ENCODE measurements at regions not wholly inside any gene's neighbourhood (a gene's known extent, or its start where the extent isn't known, plus 50 kb on each side); places are given as distances from the start of the nearest gene placed in this dataset.
"Not testable (repeated sequence)": the region's sequence is repeated elsewhere in the genome, so short reads cannot be mapped to it uniquely, and the experiment has no call there.

DNA sequence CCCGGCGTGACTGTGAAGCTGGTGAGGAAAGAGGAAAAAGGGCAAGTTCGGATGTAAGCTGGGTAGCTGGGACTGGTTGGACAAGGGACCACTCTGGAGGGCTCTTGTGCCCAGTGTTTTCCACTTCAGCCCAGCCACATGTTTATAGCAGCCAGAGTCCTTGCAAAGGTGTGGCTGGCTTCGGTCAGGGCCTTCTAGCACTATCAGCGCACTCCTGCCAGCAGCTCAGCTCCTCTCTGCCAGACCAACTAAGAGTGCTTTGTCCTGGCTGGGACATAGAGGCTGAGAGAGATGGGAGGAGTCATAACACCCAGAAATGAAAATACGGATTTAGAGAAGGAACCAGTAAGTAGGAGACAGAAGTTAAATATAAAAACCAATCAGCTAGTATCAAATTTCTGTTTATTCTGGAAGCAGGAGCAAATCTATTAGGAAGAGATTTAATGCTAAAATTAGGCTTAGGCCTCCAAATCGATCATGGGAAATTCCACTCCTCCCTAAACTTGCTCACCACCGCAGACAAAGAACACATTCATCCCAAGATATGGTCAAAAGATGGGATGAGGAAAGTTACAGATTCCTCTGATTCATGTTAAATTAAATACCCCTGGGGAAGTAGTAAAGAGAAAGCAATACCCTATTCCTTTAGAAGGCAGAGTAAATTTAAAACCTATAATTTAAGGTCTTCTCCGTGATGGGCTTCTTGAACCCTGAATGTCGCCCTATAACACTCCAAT is 135.0 kb downstream of the RALA start:
- no peak for DNase-seq

GRCh38 chr7:39761449-39761848 is 138.1 kb downstream of the RALA start:
- DNase-seq: no peak

DNA sequence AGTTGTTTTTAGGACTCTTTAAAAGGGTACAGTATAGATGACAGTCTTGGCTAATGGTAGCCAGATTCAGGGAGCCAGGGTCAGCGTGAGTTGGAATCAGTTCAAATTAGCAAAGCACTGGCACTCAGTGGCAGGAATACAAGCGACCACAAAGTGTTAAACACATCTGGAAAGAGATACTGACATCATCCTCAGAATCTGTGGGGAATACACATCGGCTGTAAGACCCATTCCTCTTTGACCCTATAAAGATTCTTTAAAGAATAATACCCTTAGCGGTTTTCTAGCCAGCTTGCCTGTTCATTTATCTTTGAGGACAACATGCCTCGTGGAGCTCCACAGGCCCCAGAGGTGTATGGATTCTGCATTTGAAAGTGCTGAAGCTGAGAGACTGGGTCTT is 139.1 kb downstream of the RALA start:
- DNase-seq: not testable (repeated sequence)

DNA sequence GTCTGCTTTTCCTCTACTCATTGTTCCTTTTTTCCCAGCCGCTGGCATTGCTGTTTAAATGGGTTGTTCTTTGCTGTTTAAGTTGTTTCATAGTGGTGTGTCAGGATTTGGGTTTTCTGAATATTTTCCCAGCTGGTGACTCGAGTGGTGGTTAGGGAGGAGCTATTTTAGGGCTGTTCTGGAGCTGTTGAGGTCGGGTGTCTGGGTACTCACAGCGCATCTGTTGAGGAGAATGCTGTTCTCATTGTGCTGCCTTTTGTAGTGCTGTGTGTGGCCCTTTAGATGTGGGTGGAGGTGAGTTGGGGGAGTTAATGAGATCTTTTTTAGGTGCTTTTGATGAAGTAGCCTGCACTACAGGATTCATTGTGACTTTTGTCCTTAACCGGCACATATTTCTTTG is 139.5 kb downstream of the RALA start:
- DNase-seq: not testable (repeated sequence)

- not testable (repeated sequence) for DNase-seq
These were observed 142.5 kb downstream of the RALA start for GRCh38 chr7:39765833-39766232.

DNA sequence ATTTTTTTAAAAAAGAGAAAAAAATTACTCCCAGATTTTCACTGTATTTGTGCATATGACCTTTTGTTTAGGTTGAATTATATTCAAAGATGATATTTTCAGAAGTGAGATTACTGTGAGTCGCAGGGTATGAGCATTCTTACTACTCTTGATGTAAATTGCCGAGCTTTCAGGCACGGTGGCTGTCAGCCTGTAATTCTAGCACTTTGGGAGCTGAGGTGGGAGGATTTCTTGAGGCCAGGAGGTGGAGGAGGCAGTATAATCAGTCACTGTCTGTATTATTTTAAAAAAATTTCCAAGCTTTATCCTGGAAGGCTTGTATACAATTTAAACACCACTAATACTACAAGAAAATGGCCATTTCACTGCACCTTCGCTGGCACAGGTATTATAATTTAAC is 145.1 kb downstream of the RALA start:
- not testable (repeated sequence) for DNase-seq

DNA sequence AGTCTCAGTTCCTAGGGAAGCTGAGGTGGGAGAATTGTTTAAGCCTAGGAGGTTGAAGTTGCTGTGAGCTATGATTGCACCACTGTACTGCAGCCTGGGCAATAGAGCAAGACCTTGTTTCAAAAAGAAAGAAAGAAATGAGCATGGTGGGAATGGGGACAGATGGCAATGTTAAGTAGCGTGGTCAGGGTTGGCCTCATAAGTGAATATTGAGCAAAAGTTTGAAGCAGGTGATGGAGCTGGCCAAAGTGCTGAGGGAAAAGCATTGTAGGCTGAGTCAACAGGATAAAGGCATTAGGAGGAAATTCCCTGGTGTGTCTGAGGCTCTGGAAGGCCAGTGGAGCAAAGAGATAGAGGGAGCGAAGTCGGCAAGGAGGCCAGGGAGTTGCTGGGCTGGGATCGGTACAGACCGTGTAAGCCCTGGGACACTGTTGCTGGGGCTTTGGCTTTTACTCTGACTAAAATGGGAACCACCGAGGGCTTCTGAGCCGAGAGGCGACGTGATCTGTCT is 151.0 kb downstream of the RALA start:
- DNase-seq: not testable (repeated sequence)

DNA sequence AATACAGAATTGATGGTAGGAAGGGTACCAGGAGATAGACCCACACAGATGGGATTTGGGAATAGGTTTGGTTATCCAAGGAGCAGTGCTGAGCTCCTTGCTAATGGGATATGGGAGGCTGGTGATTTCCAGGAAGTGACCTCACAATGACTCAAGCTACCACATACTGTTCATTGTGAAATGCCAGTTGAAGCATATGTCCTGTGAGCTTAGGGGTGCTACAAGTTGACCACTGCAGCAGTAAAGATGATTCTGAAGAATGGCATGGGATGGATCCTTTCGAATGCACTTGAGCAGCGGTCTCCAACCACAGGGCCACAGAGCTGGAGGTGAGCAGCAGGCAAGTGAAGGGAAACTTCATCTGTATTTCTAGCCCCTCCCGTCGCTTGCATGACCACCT is 158.2 kb downstream of the RALA start:
- DNase-seq: not testable (repeated sequence)

- not testable (repeated sequence) for DNase-seq
These were observed 163.1 kb downstream of the RALA start for GRCh38 chr7:39786440-39786839.

DNA sequence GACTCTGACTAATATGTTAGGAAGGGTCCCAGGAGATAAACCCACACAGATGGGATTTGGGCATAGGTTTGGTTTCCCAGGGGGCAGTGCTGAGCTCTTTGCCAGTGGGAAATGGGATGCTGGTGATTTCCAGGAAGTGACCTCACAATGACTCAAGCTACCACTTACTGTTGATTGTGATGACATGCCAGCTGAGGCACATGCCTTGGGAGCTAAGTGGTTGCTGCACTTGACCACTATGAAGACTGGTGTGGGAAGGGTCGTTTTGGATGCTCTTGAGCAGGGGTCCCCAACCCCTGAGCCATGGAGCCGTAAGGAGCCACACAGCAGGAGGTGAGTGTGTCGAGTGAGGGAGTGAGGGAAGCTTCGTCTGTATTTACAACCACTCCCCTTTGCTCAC is 159.0 kb upstream of the CDK13 start:
- not testable (repeated sequence) for DNase-seq

- DNase-seq: not testable (repeated sequence)
These were observed 158.1 kb upstream of the CDK13 start for GRCh38 chr7:39791911-39792310.

DNA sequence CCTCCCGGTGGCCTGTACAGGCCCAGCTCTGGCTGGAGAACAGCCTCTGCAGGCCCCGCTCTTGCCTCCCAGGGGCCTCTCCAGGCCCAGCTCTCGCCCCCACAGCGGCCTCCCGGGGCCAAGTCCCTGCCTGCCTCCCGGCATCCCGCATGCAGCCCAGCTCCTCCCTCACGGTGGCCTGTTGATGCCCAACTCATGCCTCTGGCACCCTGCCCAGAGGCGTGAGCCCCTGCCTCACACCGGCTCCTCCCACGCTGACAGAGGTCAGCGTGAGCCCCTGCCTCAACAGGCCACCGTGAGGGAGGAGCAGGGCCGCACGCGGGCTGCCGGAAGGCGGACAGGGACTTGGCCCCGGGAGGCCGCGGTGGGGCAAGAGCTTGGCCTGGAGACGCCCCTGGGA is 157.0 kb upstream of the CDK13 start:
- DNase-seq: not testable (repeated sequence)

DNA sequence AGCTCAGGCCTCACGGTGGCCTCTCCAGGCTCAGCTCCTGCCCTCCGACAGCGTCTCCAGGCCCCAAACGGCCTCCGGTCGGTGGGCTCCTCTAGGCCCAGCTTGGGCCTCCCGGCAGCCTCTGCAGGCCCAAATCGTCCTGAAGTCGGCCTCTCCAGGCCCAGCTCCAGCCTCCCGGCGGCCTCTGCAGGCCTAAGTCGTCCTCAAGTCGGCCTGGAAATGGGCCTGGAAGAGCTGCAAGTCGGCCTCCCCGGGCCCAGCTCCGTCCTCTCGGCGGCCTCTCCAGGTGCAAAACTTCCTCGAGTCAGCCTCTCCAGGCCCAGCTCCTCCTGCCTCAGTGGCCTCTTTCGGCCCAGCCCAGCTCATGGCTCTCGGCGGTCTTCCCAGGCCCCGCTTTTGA is 156.2 kb upstream of the CDK13 start:
- DNase-seq: not testable (repeated sequence)

- not testable (repeated sequence) for DNase-seq
These were observed 153.1 kb upstream of the CDK13 start for GRCh38 chr7:39796947-39797346.

- DNase-seq: not testable (repeated sequence)
These were observed 152.0 kb upstream of the CDK13 start for GRCh38 chr7:39798077-39798476.

DNA sequence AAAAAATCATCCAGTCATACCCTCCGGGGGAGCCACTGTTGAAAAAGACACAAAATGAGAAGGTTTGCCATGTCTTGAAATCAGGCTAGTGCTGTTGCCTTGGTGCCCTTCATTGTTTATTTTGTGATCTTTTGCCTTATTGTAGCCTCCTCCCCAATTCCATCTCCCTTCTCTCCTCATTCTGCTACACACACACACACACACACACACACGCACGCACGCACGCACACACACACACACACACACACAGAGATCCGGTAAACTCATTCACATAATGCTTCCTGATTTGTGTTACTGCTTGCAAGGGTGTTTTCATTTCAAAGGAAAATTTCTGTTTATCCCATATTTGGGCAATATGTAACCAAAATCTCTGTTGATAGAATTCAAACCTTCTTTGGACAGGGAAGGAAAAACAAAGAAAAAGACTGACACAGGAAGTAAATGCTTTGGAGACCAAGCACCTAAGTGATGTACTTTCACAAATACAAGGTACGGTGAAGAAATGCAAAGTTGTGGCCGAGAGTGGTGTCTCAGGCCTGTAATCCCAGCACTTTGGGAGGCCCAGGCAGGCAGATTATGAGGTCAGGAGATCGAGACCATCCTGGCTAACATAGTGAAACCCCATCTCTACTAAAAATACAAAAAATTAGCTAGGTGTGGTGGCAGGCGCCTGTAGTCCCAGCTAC is 141.1 kb upstream of the CDK13 start:
- DNase-seq: no peak

GRCh38 chr7:39810204-39810642 is 139.8 kb upstream of the CDK13 start:
- no peak for DNase-seq

GRCh38 chr7:39810710-39811109 is 139.3 kb upstream of the CDK13 start:
- no peak for DNase-seq

GRCh38 chr7:39811161-39811614 is 138.9 kb upstream of the CDK13 start:
- no peak for DNase-seq

GRCh38 chr7:39816462-39817060 is 133.5 kb upstream of the CDK13 start:
- DNase-seq: no peak

DNA sequence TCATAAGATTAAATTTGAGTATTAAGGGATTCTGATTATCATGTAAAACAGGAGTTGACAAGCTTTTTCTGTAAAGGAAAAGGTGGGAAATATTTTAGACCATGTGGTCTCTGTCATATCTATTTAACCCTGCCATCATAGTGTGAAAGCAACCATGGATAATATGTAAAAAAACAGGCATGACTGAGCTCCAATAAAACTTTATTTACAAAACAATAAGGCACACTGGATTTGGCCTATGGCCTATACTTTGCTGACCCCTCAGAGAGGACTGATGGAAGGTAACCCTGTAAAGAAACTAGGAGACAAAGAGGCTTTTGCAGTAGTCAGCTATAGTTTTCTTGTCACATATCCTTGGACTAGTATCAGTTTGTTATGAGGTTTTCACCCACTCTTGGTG is 130.5 kb upstream of the CDK13 start:
- DNase-seq: no peak

DNA sequence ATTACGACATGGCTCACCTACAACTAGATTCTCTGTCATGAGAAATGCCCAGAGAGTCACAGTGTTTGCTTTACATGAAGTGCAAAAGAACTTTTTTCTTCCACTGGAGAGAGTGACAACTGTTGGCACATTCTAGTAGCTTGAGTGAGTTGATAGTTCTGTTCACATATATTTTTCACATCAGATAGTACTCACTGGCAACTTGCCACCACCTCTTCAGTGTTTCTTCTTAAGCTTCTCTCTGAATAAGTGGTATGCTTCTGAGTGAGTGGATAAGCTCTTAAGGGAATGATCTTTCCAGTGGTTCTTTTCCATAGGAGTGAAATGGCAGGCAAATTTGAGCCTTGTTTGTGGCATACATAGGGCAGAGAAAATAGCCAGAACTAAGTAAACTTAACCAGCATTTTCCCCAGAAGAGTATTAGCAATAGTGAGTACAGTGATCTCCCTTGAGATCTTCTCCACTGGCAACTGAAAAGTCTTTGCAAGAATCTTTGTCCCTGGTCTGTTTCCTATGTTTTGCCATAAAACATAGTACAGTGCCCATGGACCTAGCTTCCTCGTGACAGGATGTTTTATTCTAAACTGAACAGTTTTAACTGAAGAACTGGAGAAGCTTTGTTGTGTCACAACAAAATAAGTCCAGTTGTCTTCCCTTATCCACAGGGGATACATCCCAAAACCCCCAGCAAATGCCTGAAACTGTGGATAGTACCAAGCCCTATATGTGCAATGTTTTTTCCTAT is 125.4 kb upstream of the CDK13 start:
- no peak for DNase-seq

- no peak for DNase-seq
These were observed 124.6 kb upstream of the CDK13 start for GRCh38 chr7:39825401-39825980.
